ENCODE measurements at regions not wholly inside any gene's neighbourhood (a gene's known extent, or its start where the extent isn't known, plus 50 kb on each side); places are given as distances from the start of the nearest gene placed in this dataset.

DNA sequence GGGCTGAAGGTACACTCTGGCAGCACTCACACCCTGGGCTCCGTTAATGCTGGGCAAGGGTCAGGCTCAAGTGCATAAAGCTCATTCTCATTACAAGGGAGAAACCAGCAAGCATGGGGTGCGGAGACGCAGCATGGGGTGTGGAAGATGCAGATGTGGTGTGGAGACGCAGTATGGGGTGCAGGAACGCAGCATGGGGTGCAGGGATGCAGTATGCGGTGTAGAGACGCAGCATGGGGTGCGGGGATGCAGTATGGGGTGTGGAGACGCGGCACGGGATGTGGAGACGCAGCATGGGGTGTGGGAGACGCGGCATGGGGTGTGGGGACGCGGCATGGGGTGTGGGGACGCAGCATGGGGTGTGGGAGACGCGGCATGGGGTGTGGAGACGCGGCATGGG lies 390.7 kb downstream of the NPHP4 start:
- DNase-seq (ENCODE audit: low spot score): no peak
- peaks cover 10% of the 10 kb centered on the region for H3K27me3 Mint-ChIP-seq (ENCODE audit: insufficient read depth, low read depth)
- H3K36me3 ChIP-seq: no peaks in the 10 kb centered on the region
- no peak overlapping the region for H3K4me3 ChIP-seq
- TF ChIP-seq EZH2phosphoT487 (IDR thresholded peaks at IDR 0.05): no peak
- TF ChIP-seq, protein P1, sequence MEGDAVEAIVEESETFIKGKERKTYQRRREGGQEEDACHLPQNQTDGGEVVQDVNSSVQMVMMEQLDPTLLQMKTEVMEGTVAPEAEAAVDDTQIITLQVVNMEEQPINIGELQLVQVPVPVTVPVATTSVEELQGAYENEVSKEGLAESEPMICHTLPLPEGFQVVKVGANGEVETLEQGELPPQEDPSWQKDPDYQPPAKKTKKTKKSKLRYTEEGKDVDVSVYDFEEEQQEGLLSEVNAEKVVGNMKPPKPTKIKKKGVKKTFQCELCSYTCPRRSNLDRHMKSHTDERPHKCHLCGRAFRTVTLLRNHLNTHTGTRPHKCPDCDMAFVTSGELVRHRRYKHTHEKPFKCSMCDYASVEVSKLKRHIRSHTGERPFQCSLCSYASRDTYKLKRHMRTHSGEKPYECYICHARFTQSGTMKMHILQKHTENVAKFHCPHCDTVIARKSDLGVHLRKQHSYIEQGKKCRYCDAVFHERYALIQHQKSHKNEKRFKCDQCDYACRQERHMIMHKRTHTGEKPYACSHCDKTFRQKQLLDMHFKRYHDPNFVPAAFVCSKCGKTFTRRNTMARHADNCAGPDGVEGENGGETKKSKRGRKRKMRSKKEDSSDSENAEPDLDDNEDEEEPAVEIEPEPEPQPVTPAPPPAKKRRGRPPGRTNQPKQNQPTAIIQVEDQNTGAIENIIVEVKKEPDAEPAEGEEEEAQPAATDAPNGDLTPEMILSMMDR (IDR thresholded peaks at IDR 0.05): no peak
- no peak for TF ChIP-seq EZH2 (IDR thresholded peaks at IDR 0.05)
- peaks cover 47% of the 10 kb centered on the region for H3K4me1 Mint-ChIP-seq
- H3K4me1 ChIP-seq: peaks cover 20% of the 10 kb centered on the region
- no peaks in the 10 kb centered on the region for H3K36me3 Mint-ChIP-seq
- H3K9me3 ChIP-seq (ENCODE audit: low read depth): no peaks in the 10 kb centered on the region
- no peak overlapping the region for H2AFZ ChIP-seq (replicated peaks)
- H3K9ac ChIP-seq: no peak overlapping the region
- no peak overlapping the region for H3K4me3 Mint-ChIP-seq
- peaks cover 3% of the 10 kb centered on the region for H3K27me3 ChIP-seq
- H3K27ac Mint-ChIP-seq: peak overlapping the region; percentile 44
- H3K27ac ChIP-seq: no peak overlapping the region
- peaks cover 8% of the 10 kb centered on the region for H3F3A ChIP-seq (ENCODE audit: low read depth)
- no peaks in the 10 kb centered on the region for H3K79me2 ChIP-seq (ENCODE audit: low read depth)
- no peak overlapping the region for H3K4me2 ChIP-seq
- H3K9me3 Mint-ChIP-seq: no peaks in the 10 kb centered on the region
- no peaks in the 10 kb centered on the region for H4K20me1 ChIP-seq (ENCODE audit: low read depth)

DNA sequence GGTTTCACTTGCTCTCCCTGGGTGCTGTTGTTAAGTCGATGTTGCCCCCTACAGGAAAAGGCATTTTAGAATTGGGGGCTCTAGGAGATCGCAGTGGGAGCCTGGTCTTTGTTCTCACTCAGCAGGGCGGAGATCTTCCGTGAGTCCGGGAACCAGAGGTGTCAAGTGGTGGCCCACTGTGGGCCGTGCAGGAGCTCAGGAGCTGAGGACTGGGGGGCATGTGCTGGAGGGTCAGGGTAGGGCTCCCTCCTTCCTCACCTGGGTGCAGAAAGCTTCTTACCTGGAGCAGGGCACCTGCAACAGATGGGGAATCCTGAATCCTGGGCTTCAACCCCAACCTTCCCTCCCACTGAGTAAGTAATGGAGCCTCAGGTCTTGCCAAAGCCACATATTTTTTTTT lies 392.7 kb downstream of the NPHP4 start:
- peaks cover 49% of the 10 kb centered on the region for H3K4me1 Mint-ChIP-seq
- Histone ChIP-seq H4K20me1 (ENCODE audit: low read depth) (no peaks in the 10 kb centered on the region), H2AFZ (replicated peaks) (no peak overlapping the region), H3K4me2 (no peak overlapping the region), H3K27ac (no peak overlapping the region), H3K4me3 (no peak overlapping the region), H3K9me3 (ENCODE audit: low read depth) (no peaks in the 10 kb centered on the region), H3K9ac (no peak overlapping the region), H3K4me1 (peaks cover 20% of the 10 kb centered on the region), H3F3A (ENCODE audit: low read depth) (peaks cover 8% of the 10 kb centered on the region), H3K79me2 (ENCODE audit: low read depth) (no peaks in the 10 kb centered on the region), H3K27me3 (no peaks in the 10 kb centered on the region), H3K36me3 (no peaks in the 10 kb centered on the region)
- peaks cover 10% of the 10 kb centered on the region for H3K27me3 Mint-ChIP-seq (ENCODE audit: insufficient read depth, low read depth)
- peak overlapping the region; percentile 44 for H3K27ac Mint-ChIP-seq
- H3K36me3 Mint-ChIP-seq: no peaks in the 10 kb centered on the region
- DNase-seq (ENCODE audit: low spot score): no peak
- no peak for TF ChIP-seq EZH2phosphoT487 (IDR thresholded peaks at IDR 0.05)
- TF ChIP-seq EZH2 (IDR thresholded peaks at IDR 0.05): no peak
- TF ChIP-seq, protein P1 (IDR thresholded peaks at IDR 0.05): no peak
- no peak overlapping the region for H3K4me3 Mint-ChIP-seq
- H3K9me3 Mint-ChIP-seq: peaks cover 2% of the 10 kb centered on the region

DNA sequence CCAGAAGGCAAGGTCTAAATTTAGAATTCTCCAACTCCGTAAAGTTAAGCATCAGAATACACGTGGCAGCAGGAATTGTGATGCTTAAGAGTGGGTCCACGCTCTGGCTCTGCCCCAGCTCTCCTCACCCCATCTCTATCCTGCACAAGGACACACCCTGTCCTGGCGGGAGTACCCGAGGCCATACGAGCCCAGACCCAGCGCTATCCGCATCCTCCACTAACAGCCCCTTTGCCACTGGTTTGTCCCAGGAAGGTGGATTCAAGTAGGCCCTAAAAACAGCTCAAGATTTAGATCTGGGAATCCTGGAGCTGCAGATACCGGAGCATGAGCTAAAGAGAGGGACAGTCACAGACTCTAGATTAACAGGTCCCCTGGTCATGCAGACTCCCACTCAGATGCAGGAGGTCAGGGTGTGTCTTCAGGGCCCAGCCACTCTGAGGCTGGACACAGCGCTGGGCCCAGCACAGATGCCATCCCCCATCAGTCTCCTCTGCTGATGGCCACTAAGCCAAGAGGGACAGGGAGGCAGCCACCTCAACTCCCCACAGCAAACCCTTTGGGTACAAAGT lies 393.3 kb downstream of the NPHP4 start:
- H3K27ac Mint-ChIP-seq: peak overlapping the region; percentile 72
- H3K36me3 Mint-ChIP-seq: no peaks in the 10 kb centered on the region
- H3K27ac ChIP-seq: no peak overlapping the region

More for the DNA sequence above, 393.3 kb downstream of the NPHP4 start:
- Histone ChIP-seq H3K27me3 (no peaks in the 10 kb centered on the region), H3F3A (ENCODE audit: low read depth) (peaks cover 8% of the 10 kb centered on the region), H3K4me1 (peaks cover 20% of the 10 kb centered on the region), H3K36me3 (no peaks in the 10 kb centered on the region), H3K79me2 (ENCODE audit: low read depth) (no peaks in the 10 kb centered on the region), H3K4me3 (no peak overlapping the region), H3K9me3 (ENCODE audit: low read depth) (no peaks in the 10 kb centered on the region), H3K9ac (no peak overlapping the region), H3K4me2 (no peak overlapping the region), H2AFZ (replicated peaks) (no peak overlapping the region), H4K20me1 (ENCODE audit: low read depth) (no peaks in the 10 kb centered on the region)
- TF ChIP-seq, protein P1 (IDR thresholded peaks at IDR 0.05): no peak
- TF ChIP-seq EZH2phosphoT487 (IDR thresholded peaks at IDR 0.05) (no peak), EZH2 (IDR thresholded peaks at IDR 0.05) (no peak)
- Mint-ChIP-seq H3K27me3 (ENCODE audit: insufficient read depth, low read depth) (peaks cover 10% of the 10 kb centered on the region), H3K9me3 (peaks cover 2% of the 10 kb centered on the region), H3K4me1 (peaks cover 49% of the 10 kb centered on the region), H3K4me3 (no peak overlapping the region)
- DNase-seq (ENCODE audit: low spot score): no peak

Measured in neural progenitor cell (in vitro differentiated cells).